ENCODE measurements at regions not wholly inside any gene's neighbourhood (a gene's known extent, or its start where the extent isn't known, plus 50 kb on each side); places are given as distances from the start of the nearest gene placed in this dataset.
"Not testable (repeated sequence)": the region's sequence is repeated elsewhere in the genome, so short reads cannot be mapped to it uniquely, and the experiment has no call there.

DNA sequence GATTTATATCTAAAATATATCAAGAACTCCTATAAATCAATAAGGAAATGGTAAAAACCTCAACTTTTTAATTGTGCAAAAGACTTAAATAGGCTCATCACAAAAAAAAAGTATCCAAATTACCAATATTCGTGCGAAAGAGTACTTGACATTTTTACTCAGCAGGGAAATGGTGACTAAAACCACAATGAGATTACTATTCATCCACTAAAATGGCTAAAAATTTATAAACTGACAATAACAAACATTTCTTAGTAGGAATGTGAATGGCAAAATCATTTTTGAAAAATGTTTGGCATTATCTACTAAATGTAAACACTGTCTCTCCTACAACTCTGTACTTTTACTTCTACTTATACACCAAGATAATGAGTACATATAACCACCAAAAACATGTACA, 184.8 kb upstream of the RND3 start:
- TF ChIP-seq, protein P1, sequence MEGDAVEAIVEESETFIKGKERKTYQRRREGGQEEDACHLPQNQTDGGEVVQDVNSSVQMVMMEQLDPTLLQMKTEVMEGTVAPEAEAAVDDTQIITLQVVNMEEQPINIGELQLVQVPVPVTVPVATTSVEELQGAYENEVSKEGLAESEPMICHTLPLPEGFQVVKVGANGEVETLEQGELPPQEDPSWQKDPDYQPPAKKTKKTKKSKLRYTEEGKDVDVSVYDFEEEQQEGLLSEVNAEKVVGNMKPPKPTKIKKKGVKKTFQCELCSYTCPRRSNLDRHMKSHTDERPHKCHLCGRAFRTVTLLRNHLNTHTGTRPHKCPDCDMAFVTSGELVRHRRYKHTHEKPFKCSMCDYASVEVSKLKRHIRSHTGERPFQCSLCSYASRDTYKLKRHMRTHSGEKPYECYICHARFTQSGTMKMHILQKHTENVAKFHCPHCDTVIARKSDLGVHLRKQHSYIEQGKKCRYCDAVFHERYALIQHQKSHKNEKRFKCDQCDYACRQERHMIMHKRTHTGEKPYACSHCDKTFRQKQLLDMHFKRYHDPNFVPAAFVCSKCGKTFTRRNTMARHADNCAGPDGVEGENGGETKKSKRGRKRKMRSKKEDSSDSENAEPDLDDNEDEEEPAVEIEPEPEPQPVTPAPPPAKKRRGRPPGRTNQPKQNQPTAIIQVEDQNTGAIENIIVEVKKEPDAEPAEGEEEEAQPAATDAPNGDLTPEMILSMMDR (IDR thresholded peaks at IDR 0.05) = no peak
- ChIA-PET POLR2A (no interaction called here), CTCF (no interaction called here)
- no peak overlapping the region for H3K4me3 Mint-ChIP-seq
- no peaks in the 10 kb centered on the region for H3K9me3 Mint-ChIP-seq
- H3K4me1 Mint-ChIP-seq (ENCODE audit: low read depth) = no peaks in the 10 kb centered on the region
- intact Hi-C loops (cut with micrococcal nuclease) = no loop called here
- no peak for DNase-seq
- no peak overlapping the region for H3K27ac Mint-ChIP-seq
- ATAC-seq = no peak
- no peaks in the 10 kb centered on the region for H3K36me3 Mint-ChIP-seq (ENCODE audit: low read depth)
- H3K27me3 Mint-ChIP-seq = no peaks in the 10 kb centered on the region

DNA sequence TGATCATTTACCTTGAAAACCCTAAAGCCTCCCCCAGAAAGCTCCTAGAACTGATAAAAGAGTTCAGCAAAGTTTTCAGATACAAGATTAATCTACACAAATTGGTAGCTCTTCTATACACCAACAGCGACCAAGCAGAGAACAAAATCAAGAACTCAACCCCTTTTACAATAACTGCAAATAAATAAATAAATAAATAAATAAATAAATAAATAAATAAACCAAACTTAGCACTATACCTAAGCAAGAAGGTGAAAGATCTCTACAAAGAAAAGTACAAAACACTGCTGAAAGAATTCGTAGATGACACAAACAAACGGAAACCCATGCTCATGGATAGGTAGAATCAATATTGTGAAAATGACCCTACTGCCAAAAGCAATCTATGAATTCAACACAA, 182.0 kb upstream of the RND3 start:
- ATAC-seq (no peak), DNase-seq (no peak)
- H3K27ac Mint-ChIP-seq = no peak overlapping the region
- no peaks in the 10 kb centered on the region for H3K36me3 Mint-ChIP-seq (ENCODE audit: low read depth)
- POLR2A ChIA-PET = no interaction called here
- intact Hi-C loops (cut with micrococcal nuclease) = no loop called here
- no peaks in the 10 kb centered on the region for H3K9me3 Mint-ChIP-seq
- H3K4me1 Mint-ChIP-seq (ENCODE audit: low read depth) = no peaks in the 10 kb centered on the region
- H3K4me3 Mint-ChIP-seq = no peak overlapping the region
- CTCF ChIA-PET = no interaction called here
- TF ChIP-seq, protein P1 (IDR thresholded peaks at IDR 0.05) = no peak
- H3K27me3 Mint-ChIP-seq = no peaks in the 10 kb centered on the region

- DNase-seq; H3K27me3 Mint-ChIP-seq; H3K36me3 Mint-ChIP-seq (ENCODE audit: low read depth); H3K9me3 Mint-ChIP-seq; ATAC-seq; POLR2A ChIA-PET; H3K27ac Mint-ChIP-seq; H3K4me3 Mint-ChIP-seq; intact Hi-C loops (cut with micrococcal nuclease); H3K4me1 Mint-ChIP-seq (ENCODE audit: low read depth): not testable (repeated sequence)
- CTCF ChIA-PET = interaction anchor here (0.8 kb wide), 1 partner anchor 10 kb away, joined by 4 read pairs; no protein-coding TSS in a partner anchor
These were observed 179.6 kb upstream of the RND3 start for GRCh38 chr2:150667039-150667438.

DNA sequence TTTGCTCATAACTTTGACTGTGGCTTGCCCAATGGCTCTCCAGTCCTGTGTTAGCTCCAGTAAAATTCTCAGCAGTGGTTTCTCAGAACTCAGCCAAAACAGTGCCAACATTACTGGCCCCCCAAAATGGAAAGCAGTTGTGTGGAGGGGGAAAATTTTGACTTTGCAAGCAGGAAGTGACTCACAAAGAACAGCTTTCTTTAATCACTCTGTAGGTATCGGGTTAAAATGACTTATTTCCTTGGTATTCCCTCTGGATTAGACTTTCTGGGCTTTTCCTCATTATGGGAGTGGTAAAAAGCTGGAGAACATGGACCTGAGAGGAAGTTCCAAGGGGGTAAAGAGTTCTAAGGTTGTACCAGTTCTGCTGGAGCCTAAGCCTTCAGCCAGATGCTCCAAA, 175.7 kb upstream of the RND3 start:
- TF ChIP-seq, protein P1 (IDR thresholded peaks at IDR 0.05) = no peak
- Mint-ChIP-seq H3K9me3 (peaks cover 10% of the 10 kb centered on the region), H3K4me1 (ENCODE audit: low read depth) (no peaks in the 10 kb centered on the region), H3K27me3 (peaks cover 1% of the 10 kb centered on the region), H3K36me3 (ENCODE audit: low read depth) (no peaks in the 10 kb centered on the region), H3K4me3 (no peak overlapping the region), H3K27ac (no peak overlapping the region)
- DNase-seq = no peak
- intact Hi-C loops (cut with micrococcal nuclease) = no loop called here
- no peak for ATAC-seq
- ChIA-PET POLR2A (no interaction called here), CTCF (no interaction called here)

- peaks cover 1% of the 10 kb centered on the region for H3K27me3 Mint-ChIP-seq
- ChIA-PET POLR2A (no interaction called here), CTCF (no interaction called here)
- intact Hi-C loops (cut with micrococcal nuclease) = no loop called here
- H3K27ac Mint-ChIP-seq = no peak overlapping the region
- ATAC-seq = no peak
- H3K9me3 Mint-ChIP-seq = peaks cover 6% of the 10 kb centered on the region
- DNase-seq = no peak
- no peak overlapping the region for H3K4me3 Mint-ChIP-seq
- H3K36me3 Mint-ChIP-seq (ENCODE audit: low read depth) = no peaks in the 10 kb centered on the region
- no peaks in the 10 kb centered on the region for H3K4me1 Mint-ChIP-seq (ENCODE audit: low read depth)
- TF ChIP-seq, protein P1 (IDR thresholded peaks at IDR 0.05) = no peak
These were observed 168.5 kb upstream of the RND3 start for GRCh38 chr2:150656002-150656401.

GRCh38 chr2:150653351-150653750, 165.9 kb upstream of the RND3 start:
- H3K27me3 Mint-ChIP-seq = no peaks in the 10 kb centered on the region
- CTCF ChIA-PET = no interaction called here
- H3K27ac Mint-ChIP-seq = no peak overlapping the region

More at GRCh38 chr2:150653351-150653750, 165.9 kb upstream of the RND3 start:
- H3K4me3 Mint-ChIP-seq = no peak overlapping the region
- no peaks in the 10 kb centered on the region for H3K36me3 Mint-ChIP-seq (ENCODE audit: low read depth)
- H3K4me1 Mint-ChIP-seq (ENCODE audit: low read depth) = no peaks in the 10 kb centered on the region
- intact Hi-C loops (cut with micrococcal nuclease) = no loop called here
- POLR2A ChIA-PET = no interaction called here
- H3K9me3 Mint-ChIP-seq = peaks cover 4% of the 10 kb centered on the region
- TF ChIP-seq, protein P1 (IDR thresholded peaks at IDR 0.05) = no peak
- ATAC-seq (no peak), DNase-seq (no peak)
